Testis (tissue), 2 donors: ENCODE measurements at regions not wholly inside any gene's neighbourhood (a gene's known extent, or its start where the extent isn't known, plus 50 kb on each side); places are given as distances from the start of the nearest gene placed in this dataset.
A peak's percentile ranks its signal among the peaks of the same experiment; 100 is the strongest.

Experiments
- DNase-seq: peaks from one replicate; pipeline ENCODE4 v3.0.0-alpha.2; 2019
- H3K27ac ChIP-seq, 2 donors: fragments of 200-600 bp; sonication (generic); one replicate each; pipeline ENCODE4 v1.5.1; 2019
- H3K27me3 ChIP-seq: fragments of 200-600 bp; sonication (generic); one replicate; pipeline ENCODE4 v1.5.1; 2019
- H3K36me3 ChIP-seq: fragments of 200-600 bp; sonication (generic); one replicate; pipeline ENCODE4 v1.5.1; 2017; ENCODE audit warnings: low read depth; ENCODE audit errors: missing control alignments
- H3K4me1 ChIP-seq: fragments of 200-600 bp; sonication (generic); one replicate; pipeline ENCODE4 v1.5.1; 2019
- H3K4me3 ChIP-seq, 2 donors: fragments of 200-600 bp; sonication (generic); one replicate each; pipeline ENCODE4 v1.5.1; 2017 to 2019
- H3K9me3 ChIP-seq: fragments of 200-600 bp; sonication (generic); one replicate; pipeline ENCODE4 v1.5.1; 2017
- CTCF ChIP-seq, 3 experiments: fragments of 450-650 bp in 2 of 3; fragments of 200-600 bp in 1 of 3; sonication (generic) in 1 of 3; IDR thresholded peaks; one replicate each; pipeline ENCODE4 v1.5.1; 2016 to 2019; ENCODE audit warnings: antibody characterized with exemption in 3 of 3, mild to moderate bottlenecking in 2 of 3, moderate library complexity in 1 of 3
- POLR2A ChIP-seq: fragments of 450-650 bp; IDR thresholded peaks from one replicate; pipeline ENCODE4 v1.6.1; 2017; ENCODE audit warnings: antibody characterized with exemption, mild to moderate bottlenecking, moderate library complexity
- WGBS, 2 donors: methylation state at CpG; one replicate each; pipeline ENCODE4 v1.1.5; 2018; 5-methylcytosine and 5-hydroxymethylcytosine counted together
- intact Hi-C: fragments of 100-400 bp; cut with DNase I; formaldehyde crosslinking; loops from one replicate; pipeline ENCODE4 v1.15.1; 2023; ENCODE audit warnings: low total_unique reads

DNA sequence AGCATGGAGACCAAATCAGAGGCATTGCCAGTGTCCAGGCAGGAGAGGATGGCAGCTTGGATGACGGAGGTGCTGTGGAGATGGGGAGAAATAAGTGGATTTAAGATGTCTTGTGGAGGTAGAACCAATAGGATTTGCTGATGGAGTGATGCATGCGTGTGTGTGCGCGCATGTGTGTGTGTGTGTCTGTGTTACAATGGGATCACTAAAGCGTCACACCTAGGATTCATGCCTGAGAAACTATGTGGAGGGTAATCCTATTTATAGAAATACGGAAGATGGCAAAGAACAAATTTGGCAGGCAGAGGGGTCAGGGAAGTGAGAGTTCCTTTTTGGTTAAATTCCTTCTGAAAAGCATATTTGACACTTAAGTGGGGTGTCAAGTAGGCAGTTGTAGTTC, 64.8 kb upstream of the ARL8B start:
- no peaks in the 10 kb centered on the region for H3K4me1 ChIP-seq

GRCh38 chr3:5057857-5058324, 64.2 kb upstream of the ARL8B start:
- DNase-seq: peak; percentile 87
- TF ChIP-seq CTCF (IDR thresholded peaks at IDR 0.05) (peak; percentile 64 to 89 (median 79)), POLR2A (no peak)
- H3K4me3 ChIP-seq: no peak overlapping the region
- no peak overlapping the region for H3K27ac ChIP-seq
- no peaks in the 10 kb centered on the region for H3K36me3 ChIP-seq
- no peaks in the 10 kb centered on the region for H3K9me3 ChIP-seq
- WGBS, 2 donors: 54 to 57% methylated on average over 7 of the region's 7 CpGs
- no peaks in the 10 kb centered on the region for H3K27me3 ChIP-seq
- H3K4me1 ChIP-seq: no peaks in the 10 kb centered on the region
- intact Hi-C loops: loop anchor here (5.0 kb wide), 1 partner anchor 346 kb away; no protein-coding TSS in a partner anchor

More for the DNA sequence above, 64.8 kb upstream of the ARL8B start:
- 70 to 76% methylated on average over 6 of the region's 6 CpGs for WGBS, 2 donors
- DNase-seq: no peak
- TF ChIP-seq CTCF (IDR thresholded peaks at IDR 0.05) (no peak), POLR2A (no peak)
- no peaks in the 10 kb centered on the region for H3K9me3 ChIP-seq
- H3K4me3 ChIP-seq: no peak overlapping the region
- no peak overlapping the region for H3K27ac ChIP-seq
- no peaks in the 10 kb centered on the region for H3K27me3 ChIP-seq
- no peaks in the 10 kb centered on the region for H3K36me3 ChIP-seq
- intact Hi-C loops: loop anchor here (5.0 kb wide), 1 partner anchor 345 kb away; no protein-coding TSS in a partner anchor

GRCh38 chr3:5058471-5058951, 63.6 kb upstream of the ARL8B start:
- Histone ChIP-seq H3K4me1 (no peaks in the 10 kb centered on the region), H3K27ac (no peak overlapping the region), H3K4me3 (no peak overlapping the region), H3K36me3 (no peaks in the 10 kb centered on the region), H3K27me3 (no peaks in the 10 kb centered on the region), H3K9me3 (no peaks in the 10 kb centered on the region)
- intact Hi-C loops: loop anchor here (5.0 kb wide), 1 partner anchor 346 kb away; no protein-coding TSS in a partner anchor
- no peak for TF ChIP-seq CTCF (IDR thresholded peaks at IDR 0.05)
- no peak for TF ChIP-seq POLR2A
- DNase-seq: no peak

GRCh38 chr3:5059782-5060181, 62.3 kb upstream of the ARL8B start:
- no peak for DNase-seq
- Histone ChIP-seq H3K27ac (no peak overlapping the region), H3K9me3 (no peaks in the 10 kb centered on the region), H3K4me1 (no peaks in the 10 kb centered on the region), H3K27me3 (no peaks in the 10 kb centered on the region), H3K4me3 (no peak overlapping the region), H3K36me3 (no peaks in the 10 kb centered on the region)
- TF ChIP-seq POLR2A: no peak
- no peak for TF ChIP-seq CTCF (IDR thresholded peaks at IDR 0.05)
- 85% methylated on average over 7 of the region's 7 CpGs for WGBS, 2 donors
- intact Hi-C loops: loop anchor here (5.0 kb wide), 1 partner anchor 347 kb away; no protein-coding TSS in a partner anchor

- no peak for DNase-seq
- WGBS, 2 donors: 65 to 88% methylated on average over 3 of the region's 3 CpGs
- TF ChIP-seq POLR2A (no peak), CTCF (IDR thresholded peaks at IDR 0.05) (no peak)
- Histone ChIP-seq H3K36me3 (no peaks in the 10 kb centered on the region), H3K9me3 (no peaks in the 10 kb centered on the region), H3K4me1 (no peaks in the 10 kb centered on the region), H3K27me3 (no peaks in the 10 kb centered on the region), H3K27ac (no peak overlapping the region), H3K4me3 (no peak overlapping the region)
- intact Hi-C loops: no loop called here
Measured at GRCh38 chr3:5061218-5061569, 60.9 kb upstream of the ARL8B start.
